ENCODE measurements at regions not wholly inside any gene's neighbourhood (a gene's known extent, or its start where the extent isn't known, plus 50 kb on each side); places are given as distances from the start of the nearest gene placed in this dataset.

DNA sequence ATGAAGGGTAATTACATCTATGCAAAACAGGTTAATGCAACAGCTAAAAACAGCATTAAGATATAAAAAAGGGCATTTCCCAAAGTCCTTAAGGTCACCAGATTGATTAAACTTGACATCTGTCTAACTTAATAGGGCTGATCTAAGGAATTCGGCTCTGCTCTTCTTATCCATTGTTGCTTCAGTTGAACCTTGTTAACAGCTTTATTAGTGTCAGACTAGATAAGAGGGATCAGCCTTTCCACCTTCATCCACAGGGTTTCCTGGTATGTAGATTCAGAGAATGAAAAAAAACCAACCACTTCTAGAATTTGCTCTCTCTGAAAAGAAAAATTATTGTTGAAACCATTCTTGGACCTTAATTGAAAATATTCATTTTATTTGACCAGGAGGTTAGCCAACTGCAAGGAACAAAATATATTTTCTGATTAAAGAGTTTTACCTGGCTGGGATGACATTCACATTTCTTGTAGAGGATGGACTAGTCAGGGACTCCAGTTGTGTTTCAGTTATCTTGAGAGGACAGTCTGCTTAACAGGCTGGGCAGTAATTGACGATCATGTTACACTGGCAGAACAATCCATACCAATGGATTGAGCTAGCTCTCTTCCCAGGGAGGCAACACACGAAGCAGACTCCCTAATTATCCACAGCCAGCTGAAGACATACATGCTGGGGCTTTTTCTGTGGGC lies 357.4 kb upstream of the ACVR2A start:
- Histone ChIP-seq H3K79me2 (no peaks in the 10 kb centered on the region), H3K27me3 (ENCODE audit: control insufficient read depth, insufficient read depth, low read length) (no peaks in the 10 kb centered on the region), H3K27ac (no peak overlapping the region), H3K4me1 (no peaks in the 10 kb centered on the region), H3K36me3 (ENCODE audit: control insufficient read depth, insufficient read depth, low read length) (no peaks in the 10 kb centered on the region), H3K4me3 (ENCODE audit: low read depth, low read length) (no peak overlapping the region), H2AFZ (no peak overlapping the region), H3K9me3 (ENCODE audit: control insufficient read depth, low read length) (no peaks in the 10 kb centered on the region), H3K4me2 (ENCODE audit: low read length) (no peak overlapping the region), H3K9ac (no peak overlapping the region)
- TF ChIP-seq, protein P1, sequence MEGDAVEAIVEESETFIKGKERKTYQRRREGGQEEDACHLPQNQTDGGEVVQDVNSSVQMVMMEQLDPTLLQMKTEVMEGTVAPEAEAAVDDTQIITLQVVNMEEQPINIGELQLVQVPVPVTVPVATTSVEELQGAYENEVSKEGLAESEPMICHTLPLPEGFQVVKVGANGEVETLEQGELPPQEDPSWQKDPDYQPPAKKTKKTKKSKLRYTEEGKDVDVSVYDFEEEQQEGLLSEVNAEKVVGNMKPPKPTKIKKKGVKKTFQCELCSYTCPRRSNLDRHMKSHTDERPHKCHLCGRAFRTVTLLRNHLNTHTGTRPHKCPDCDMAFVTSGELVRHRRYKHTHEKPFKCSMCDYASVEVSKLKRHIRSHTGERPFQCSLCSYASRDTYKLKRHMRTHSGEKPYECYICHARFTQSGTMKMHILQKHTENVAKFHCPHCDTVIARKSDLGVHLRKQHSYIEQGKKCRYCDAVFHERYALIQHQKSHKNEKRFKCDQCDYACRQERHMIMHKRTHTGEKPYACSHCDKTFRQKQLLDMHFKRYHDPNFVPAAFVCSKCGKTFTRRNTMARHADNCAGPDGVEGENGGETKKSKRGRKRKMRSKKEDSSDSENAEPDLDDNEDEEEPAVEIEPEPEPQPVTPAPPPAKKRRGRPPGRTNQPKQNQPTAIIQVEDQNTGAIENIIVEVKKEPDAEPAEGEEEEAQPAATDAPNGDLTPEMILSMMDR (IDR thresholded peaks at IDR 0.05), result no peak

DNA sequence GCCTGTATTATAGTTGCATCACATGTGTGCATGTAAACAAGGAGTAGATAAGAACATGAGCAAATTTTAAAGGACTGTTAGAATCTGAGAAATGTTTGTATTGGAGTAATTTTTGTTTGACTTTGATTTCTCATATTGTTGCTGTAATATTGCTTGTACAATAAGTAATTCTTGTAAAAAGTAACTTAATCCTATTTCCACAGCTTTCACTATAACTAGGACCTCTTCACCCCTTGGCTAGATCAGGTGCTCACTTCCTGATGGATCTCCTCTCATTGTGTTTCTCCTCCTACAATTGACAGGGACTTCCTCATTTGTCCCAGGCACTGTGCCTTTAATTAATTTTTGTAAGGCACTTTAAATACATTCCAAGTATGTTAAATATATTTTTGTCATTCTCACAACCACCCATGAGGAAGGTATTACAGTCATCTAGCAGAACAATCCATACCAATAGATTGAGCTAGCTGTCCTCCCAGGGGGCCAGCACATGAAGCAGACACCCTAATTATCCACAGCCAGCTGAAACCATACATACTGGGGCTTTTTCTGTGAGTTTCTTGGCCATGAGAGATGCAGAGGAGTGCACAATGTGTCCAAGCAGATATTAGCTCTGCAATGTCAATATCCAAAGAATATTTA lies 359.5 kb upstream of the ACVR2A start:
- Histone ChIP-seq H3K9me3 (ENCODE audit: control insufficient read depth, low read length) (no peaks in the 10 kb centered on the region), H3K27me3 (ENCODE audit: control insufficient read depth, insufficient read depth, low read length) (no peaks in the 10 kb centered on the region), H3K27ac (no peak overlapping the region), H3K79me2 (no peaks in the 10 kb centered on the region), H3K36me3 (ENCODE audit: control insufficient read depth, insufficient read depth, low read length) (no peaks in the 10 kb centered on the region), H3K9ac (no peak overlapping the region), H3K4me3 (ENCODE audit: low read depth, low read length) (no peak overlapping the region), H3K4me1 (no peaks in the 10 kb centered on the region), H2AFZ (no peak overlapping the region), H3K4me2 (ENCODE audit: low read length) (no peak overlapping the region)
- TF ChIP-seq, protein P1 (IDR thresholded peaks at IDR 0.05), result no peak

DNA sequence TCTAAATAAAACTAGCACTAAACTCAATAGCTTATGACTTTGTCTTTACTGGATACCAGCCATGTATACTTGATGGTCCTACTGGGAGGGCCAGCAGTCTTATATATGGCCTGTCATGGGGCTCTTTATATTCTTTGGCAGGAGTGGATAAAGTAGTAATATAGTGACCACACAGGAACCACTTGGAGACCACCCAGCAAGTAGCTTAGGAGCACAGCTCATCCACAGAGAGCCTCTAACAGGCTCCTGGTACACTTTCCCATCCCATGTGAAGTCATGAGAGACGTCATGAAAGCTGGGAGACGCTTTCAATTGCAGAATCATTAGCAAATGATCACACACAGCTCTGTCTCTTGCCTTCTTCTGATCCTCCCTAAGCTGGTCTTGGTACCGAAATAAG lies 360.9 kb upstream of the ACVR2A start:
- Histone ChIP-seq H3K4me2 (ENCODE audit: low read length) (no peak overlapping the region), H3K9ac (no peak overlapping the region), H3K4me3 (ENCODE audit: low read depth, low read length) (no peak overlapping the region), H3K27ac (no peak overlapping the region), H3K36me3 (ENCODE audit: control insufficient read depth, insufficient read depth, low read length) (no peaks in the 10 kb centered on the region), H2AFZ (no peak overlapping the region), H3K4me1 (no peaks in the 10 kb centered on the region), H3K27me3 (ENCODE audit: control insufficient read depth, insufficient read depth, low read length) (no peaks in the 10 kb centered on the region), H3K79me2 (no peaks in the 10 kb centered on the region), H3K9me3 (ENCODE audit: control insufficient read depth, low read length) (no peaks in the 10 kb centered on the region)
- TF ChIP-seq, protein P1 (IDR thresholded peaks at IDR 0.05), result no peak

DNA sequence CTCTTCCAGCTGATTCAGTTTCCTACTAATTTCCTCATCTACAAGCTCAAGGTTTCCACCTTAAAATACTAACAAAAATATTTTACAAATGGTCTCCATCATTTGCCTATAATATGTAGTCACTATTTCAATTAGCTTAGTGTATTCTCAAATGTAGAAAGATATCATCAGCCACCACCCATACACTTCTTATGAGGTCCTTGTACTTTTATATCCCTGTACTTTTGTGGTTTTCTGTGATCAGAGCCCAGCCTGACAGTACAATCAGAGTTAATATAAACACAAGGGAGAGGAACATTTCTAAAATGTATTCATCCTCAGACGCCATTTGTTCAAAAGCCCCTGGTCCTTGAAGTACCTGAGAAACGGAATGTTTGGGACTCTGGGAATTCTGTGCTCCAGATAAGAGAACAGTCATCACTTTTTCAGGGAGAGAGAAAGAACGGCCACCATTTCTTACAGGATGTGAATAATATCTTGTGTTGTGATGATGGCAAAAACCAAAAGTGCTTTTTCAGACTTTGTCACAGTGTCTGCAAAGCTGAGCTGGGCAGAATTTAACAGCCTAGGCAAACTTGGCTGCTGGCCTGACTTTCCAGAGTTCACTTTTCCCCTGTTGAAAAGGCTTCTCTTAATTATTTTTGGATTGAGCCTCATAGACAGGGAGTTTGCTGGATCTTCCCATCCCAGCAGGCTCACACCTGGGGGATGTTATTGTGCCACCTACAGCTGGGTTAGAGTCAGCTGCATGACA lies 361.7 kb upstream of the ACVR2A start:
- Histone ChIP-seq H3K4me1 (no peaks in the 10 kb centered on the region), H3K4me2 (ENCODE audit: low read length) (no peak overlapping the region), H3K79me2 (no peaks in the 10 kb centered on the region), H3K9me3 (ENCODE audit: control insufficient read depth, low read length) (no peaks in the 10 kb centered on the region), H3K36me3 (ENCODE audit: control insufficient read depth, insufficient read depth, low read length) (no peaks in the 10 kb centered on the region), H3K4me3 (ENCODE audit: low read depth, low read length) (no peak overlapping the region), H3K27me3 (ENCODE audit: control insufficient read depth, insufficient read depth, low read length) (no peaks in the 10 kb centered on the region), H3K9ac (no peak overlapping the region), H2AFZ (no peak overlapping the region), H3K27ac (no peak overlapping the region)
- TF ChIP-seq, protein P1 (IDR thresholded peaks at IDR 0.05), result no peak

Data from parathyroid adenoma (tissue), 2 donors.